ENCODE measurements at regions not wholly inside any gene's neighbourhood (a gene's known extent, or its start where the extent isn't known, plus 50 kb on each side); places are given as distances from the start of the nearest gene placed in this dataset.
A peak's percentile ranks its signal among the peaks of the same experiment; 100 is the strongest.
"Not testable (repeated sequence)": the region's sequence is repeated elsewhere in the genome, so short reads cannot be mapped to it uniquely, and the experiment has no call there.

DNA sequence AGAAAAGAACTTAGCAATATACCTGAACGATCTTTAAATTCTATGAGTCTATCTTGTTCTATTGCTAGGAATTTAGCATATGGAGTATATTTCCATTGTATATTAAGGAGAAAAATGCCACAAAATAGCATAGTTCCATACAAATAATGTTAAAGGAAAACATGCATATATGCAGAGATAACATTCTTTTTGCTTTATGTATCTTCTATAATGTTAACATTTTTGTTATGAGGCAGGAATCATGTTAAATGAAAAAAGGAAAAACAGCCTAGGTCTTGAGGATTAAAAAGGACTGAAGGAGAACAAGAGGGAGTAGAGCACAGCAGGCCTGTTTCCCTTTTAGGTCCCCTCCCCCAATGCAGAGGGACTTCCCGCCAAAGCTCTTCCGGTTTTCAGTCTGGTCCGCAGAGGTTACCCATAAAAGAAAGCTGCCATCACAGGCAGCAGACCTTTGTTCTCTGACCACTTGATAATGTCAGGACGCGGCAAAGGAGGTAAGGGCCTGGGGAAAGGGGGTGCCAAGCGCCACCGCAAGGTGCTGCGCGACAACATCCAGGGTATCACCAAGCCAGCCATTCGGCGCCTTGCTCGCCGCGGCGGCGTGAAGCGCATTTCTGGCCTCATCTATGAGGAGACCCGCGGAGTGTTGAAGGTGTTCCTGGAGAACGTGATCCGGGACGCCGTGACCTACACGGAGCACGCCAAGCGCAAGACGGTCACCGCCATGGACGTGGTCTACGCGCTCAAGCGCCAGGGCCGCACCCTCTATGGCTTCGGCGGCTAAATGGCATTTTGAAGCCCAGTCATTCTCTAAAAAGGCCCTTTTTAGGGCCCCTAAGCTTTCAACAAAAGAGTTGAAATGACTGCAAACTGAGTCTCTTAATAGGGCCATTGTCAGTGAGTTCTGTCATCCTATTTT, 108.4 kb upstream of the PRSS16 start:
- peak; percentile 84 for DNase-seq

DNA sequence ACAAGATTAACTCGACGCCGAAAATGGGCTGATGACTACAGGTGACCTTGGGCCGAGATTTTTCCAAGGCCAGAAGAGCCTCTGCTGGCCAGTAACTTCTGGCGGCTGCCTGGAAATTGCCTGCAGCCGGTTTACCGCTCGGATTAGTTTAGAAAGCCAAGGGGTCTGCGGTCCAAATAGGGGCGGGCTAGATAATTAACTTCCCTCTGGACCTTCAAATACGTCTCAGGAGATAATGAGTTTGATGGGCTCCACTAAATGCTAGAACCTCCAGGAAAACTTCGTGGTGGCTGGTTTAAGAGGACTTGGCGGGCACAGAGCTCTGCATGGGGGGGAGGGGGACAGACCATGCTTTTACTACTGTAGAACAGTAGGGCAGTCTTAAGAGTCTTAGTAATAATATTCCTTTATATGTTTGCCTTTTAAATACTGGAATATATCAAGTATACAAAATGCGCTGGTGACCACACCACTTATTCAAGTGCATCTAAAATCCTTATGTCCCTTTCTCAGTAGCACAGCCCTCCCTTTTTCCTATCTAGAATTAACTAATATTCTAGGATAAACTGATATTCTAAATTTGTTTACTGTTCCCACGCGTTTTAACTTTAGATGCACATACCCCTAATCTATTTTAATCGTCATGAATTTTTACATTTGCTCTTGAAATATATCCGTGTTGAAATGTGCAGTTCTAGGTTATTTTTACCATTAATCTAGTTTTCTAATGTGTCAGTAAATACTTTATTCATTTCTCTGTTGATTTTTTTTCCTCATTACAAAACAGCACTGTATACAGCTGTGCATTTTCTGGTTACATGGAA, 107.5 kb upstream of the PRSS16 start:
- DNase-seq: peak; percentile 46

DNA sequence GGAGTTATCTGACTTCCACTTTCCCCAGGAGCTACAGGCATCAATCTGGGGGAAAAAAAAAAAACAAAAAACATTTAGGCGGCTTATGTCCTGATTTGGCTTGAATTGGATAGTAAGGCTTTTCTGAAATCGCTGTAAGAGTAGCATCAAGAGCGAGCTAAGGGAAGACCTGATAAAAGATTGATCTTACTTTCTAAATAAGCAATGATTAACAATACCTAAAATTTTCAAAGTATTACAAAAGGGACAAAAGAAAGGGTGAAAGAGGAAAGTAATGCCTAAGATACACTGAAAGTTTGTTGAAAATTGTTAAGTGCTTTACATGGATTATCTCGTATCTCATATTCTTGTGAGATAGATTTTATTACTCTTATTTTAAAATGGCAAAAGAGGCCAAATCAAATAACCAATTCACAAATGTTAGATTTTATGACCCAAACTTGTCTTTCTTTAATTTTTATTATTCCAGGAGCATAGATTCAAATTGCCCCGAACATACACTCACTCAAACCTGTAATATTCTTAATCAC, 106.4 kb upstream of the PRSS16 start:
- no peak for DNase-seq

DNA sequence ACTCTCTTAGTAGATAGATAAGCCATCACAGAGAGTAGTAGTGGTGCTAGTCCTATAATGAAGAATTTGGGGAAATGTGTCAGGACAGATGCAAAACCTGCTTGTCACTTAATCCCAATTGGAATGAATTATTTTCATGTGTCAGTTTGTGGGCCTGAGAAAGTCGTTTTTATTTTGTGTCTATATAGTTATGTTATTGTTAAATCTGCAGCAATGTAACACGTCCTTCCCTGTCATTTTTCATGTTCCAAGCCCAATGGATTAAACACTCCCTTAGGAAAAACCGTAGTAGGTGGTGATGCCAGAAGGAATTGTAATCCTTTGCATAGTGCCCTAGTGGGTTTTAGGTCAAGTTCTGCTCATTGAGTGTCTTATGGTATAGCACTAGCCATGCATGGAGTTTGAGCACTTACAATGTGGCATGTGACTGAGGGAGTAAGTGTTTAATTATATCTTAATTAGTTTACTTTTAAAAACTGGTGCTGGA, 105.9 kb upstream of the PRSS16 start:
- no peak for DNase-seq

DNA sequence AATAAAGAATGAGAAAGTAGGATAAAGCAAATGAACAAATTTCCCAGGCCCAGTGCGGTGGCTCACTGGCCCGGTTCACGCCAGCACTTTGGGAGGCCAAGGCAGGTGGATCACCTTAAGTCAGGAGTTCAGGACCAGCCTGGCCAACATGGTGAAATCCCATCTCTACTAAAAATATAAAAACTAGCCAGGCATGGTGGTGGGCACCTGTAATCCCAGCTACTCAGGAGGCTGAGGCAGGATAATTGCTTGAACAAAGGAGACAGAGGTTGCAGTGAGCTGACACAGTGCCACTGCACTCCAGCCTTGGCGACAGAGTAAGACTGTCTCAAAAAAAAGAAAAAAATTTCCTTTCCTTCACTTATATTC, 104.5 kb upstream of the PRSS16 start:
- not testable (repeated sequence) for DNase-seq

DNA sequence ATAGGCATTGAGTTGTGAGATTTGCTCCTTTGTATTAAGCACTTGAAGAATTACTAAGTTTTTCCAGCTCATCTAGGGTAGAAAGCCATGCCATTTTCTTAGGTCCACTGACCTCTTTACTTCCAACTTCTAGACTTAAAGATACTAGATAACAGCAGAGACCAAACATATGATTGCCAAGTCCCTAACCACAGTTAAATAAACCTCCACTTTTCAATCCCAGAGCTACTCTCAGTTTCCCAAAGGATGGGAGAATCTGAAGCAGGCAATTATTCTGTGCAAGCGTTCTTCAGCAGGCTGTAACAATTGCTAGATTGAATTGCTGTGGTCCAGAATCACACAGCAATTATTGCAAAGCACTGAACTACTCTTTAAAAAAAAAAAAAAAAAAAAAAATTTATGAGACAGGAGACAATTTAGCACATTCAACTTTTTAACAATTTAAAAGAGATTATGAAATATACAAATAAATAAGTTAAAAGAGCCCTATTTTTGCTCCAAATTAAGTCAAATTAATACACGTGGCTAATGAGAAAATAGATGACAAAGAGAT, 104.0 kb upstream of the PRSS16 start:
- DNase-seq: no peak

DNA sequence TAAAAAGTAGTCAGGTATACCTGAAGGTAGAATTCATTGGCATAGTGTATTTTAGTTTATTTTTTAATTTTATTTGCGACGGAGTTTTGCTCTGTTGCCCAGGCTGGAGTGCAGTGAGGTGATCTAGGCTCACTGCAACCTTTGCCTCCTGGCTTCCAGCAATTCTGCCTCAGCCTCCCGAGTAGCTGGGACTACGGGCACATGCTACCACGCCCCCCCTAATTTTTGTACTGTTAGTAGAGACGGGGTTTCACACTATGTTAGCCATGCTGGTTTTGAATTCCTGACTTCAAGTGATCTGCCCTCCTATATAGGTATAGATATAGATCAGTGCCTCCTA, 102.8 kb upstream of the PRSS16 start:
- no peak for DNase-seq

DNA sequence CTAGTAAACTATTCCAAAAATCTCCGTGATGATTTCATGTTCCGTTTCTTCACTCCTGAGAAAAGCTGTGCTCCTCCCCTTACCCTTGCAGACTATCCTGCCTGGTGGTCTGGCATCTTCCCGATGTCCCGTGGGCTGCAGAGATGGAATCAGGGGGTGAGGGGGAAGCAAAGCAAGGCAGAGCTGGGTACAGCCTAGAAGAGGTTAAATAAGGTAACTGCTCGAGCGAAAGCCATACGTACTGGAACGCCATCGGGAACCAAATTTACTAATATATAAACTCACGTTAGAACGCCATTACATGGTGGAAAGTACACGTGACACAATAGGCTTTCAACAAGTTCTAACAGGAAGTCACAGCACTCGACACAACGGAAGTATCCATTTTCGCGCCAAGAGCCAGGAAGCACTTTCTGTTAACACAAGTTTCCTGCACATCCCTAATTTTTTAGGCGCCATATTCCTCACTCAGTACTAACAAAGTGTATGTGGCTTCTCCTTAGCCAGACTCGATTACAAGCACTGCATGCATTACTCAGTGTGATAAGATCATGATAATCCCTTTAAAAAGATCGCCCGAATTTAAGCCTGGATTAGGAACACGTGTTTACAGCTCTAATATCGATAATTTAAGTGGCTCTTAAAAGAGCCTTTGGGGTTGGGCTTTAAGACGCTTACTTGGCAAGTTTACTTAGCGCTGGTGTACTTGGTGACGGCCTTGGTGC, 101.6 kb upstream of the PRSS16 start:
- DNase-seq: peak; percentile 95

DNA sequence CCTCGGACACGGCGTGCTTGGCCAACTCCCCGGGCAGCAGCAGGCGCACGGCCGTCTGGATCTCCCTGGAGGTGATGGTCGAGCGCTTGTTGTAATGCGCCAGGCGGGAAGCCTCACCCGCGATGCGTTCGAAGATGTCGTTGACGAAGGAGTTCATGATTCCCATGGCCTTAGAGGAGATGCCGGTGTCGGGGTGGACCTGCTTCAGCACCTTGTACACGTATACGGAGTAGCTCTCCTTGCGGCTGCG, 101.1 kb upstream of the PRSS16 start:
- DNase-seq: not testable (repeated sequence)

DNA sequence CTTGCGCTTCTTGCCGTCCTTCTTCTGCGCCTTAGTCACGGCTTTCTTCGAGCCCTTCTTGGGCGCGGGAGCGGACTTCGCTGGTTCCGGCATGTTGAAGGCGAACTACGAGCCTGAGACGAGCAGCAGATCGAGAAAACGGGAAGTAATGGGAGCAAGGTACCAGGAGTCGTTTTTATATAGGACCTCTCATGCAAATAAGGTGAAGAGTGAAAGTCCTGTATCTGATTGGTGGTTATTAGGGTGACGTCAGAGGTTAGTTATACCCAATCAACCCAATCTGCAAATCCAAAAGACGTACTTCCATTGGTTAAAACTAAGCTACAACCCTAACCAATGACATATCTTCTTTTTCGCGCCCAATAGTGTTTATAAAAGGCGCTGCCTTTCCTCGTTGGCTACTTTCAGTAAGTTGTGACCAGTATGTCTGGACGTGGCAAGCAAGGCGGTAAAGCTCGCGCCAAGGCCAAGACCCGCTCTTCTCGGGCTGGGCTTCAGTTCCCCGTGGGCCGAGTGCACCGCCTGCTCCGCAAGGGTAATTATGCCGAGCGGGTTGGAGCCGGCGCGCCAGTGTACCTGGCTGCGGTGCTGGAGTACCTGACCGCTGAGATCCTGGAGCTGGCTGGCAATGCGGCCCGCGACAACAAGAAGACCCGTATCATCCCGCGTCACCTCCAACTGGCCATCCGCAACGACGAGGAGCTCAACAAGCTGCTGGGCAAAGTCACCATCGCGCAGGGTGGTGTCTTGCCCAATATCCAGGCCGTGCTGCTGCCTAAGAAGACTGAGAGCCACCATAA, 100.6 kb upstream of the PRSS16 start:
- peak; percentile 100 for DNase-seq

DNA sequence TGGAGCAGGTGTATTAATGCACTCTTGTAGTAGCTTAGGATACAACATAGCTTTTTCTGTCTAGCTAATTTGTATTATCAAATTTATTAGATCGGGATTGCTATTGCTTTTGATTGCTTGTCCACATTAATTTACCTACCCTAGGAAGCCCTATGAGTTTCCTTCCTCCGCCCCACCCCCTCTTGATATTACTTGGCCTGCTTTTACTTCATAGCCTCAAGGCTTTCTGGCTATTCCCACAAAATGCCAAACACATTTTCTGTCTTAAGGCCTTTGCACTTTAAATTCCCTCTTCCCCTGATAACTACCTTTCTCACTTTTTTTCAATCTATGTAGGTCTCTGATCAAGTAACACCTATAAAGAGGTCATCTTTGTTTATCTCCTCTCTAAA, 99.1 kb upstream of the PRSS16 start:
- no peak for DNase-seq

DNA sequence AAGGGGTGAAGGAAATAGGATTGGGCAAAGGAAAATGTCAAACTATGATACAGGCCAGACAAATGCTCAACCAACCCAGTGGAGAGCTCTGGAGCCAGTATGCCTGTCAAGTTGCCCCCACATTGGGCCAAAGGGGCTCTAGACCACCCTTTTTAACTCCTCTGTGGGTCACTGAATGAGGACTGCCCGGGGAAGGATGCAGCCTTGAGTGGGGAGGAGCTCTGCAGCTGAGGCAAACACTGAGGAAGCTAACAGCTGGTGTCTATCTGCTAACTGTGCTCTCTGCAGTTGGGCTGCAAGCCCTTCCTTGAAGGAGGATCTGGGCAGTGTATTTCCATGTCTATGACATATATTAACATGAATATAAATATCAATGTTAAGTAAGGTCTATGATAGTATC, 98.4 kb upstream of the PRSS16 start:
- no peak for DNase-seq

DNA sequence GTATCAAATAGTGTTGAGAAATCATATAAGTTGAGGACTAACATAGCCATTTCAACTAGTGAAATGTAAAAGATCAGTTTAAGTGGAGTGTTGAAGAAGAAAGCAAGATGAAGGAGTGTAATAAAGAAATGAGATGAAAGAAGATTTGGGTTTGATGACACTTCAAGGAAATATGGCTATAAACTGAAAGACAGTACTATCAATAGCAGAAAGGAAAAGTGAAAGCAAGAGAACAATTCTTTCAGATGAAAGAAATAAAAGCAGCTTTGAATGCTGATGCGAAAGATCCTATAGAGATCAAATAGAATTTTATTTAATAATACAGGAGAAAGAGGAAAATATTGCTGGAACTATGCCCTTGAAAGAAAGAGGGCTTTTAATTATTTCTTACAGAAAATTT, 92.8 kb upstream of the PRSS16 start:
- no peak for DNase-seq

DNA sequence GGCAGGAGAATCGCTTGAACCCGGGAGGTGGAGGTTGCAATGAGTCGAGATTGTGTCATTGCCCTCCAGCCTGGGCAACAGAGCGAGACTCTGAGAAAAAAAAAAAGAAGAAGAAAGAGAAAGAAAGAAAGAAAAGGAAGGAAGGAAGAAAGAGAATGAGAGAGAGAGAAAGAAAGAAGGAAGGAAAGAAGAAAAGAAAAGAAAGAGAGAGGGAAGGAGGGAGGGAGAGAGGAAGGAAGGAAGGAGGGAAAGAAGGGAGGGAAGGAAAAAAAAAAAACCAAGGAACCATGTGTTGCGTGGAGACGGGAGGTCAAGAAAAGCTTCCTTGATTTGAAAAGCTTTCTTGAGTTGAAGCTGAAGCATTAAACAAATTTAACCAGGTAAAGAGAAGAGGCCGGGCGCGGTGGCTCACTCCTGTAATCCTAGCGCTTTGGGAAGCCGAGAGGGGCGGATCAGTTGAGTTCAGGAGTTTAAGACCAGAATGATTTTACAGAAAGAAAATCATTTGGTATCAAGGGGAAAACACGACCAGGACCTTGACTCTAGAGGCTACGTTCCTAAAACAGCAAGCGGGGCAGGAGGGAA, 90.5 kb upstream of the PRSS16 start:
- no peak for DNase-seq

DNA sequence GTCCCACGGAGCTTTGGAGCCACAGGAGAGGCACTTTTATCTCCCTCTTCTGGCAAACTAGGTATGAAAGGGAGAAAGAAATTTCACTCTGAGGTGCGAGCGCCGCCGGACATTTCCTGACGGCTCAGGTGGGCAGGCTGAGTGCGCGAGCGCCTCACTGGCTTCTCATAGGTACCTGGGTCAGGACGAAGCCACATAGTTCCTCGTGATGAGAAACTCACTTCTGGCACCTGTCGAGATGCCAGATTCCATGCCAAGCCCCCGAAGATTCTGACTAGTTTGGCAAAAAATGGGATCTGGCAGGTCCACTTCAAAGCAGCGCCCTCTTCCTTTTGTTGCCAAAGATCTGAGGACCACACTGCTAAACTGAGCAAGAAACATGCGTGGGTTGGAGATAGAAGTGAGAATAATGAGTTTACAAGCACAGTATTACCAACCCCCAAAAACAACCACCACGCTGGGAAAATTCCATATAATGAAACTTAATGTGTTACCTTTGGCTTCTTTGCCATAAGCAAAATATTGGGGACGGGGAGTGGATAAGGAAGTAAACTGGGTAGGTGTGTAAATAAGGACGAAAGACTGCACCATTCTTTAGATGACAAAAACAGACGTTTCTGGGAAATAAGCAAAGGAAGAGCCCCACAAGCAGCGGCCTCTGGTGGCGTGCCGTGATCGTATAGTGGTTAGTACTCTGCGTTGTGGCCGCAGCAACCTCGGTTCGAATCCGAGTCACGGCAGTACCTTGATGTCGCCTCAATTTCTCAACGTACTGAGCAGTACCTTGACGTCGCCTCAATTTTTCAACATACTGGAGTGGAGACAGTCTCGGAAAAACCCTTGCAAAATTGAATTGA, 89.8 kb upstream of the PRSS16 start:
- peak; percentile 70 for DNase-seq

DNA sequence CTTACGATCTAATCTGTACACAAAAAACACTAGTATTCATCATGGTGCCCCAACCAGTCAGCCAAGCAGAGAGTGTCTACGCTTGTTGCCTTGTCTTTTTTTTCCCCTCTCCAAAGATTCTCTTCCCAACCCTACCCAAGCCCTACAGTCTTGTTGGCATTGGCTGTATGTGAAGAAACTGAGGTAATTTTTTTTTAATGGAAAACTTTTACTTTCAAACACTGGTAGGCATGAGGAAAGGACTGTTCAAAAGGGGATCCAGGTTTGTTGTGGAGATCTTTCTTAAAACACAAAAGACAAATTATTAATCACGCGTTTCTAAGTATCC, 89.2 kb upstream of the PRSS16 start:
- DNase-seq: no peak

DNA sequence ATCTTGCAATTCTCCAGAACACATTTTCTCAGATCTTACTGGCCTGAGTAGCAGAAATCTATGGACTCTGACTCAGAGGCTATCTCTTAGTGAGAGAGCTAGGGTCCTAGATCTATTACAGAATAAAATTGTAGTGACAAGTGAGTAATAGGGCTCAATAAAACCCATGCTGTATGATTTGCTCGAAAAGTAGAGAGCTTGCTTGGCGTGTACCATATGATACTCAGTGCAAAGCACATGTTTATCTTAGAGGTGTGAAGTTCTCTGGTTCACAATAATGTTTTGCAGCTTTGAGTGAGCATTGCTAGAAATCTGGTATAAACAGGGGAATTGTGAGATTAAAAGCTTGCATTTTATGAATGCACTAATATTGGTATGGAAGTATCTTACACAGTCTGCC, 87.8 kb upstream of the PRSS16 start:
- no peak for DNase-seq

DNA sequence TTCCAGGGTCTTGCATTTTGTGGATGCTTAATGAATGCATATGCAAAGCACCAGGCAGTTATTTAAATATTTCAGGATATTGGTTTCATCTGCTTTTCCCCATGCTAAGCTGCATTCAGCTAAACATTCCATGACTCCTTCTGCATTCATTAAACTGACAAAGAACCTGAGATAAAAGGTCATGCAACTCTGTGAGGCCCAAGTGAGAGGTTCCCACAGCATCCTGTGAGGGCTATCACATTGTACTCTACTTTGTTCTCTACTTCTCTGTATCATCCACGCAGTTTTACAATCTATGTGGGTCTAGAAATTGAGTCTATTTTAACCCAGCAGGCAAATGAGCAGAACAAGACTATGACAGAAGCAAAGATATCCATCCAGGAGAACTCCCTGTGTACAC, 86.4 kb upstream of the PRSS16 start:
- DNase-seq: no peak

DNA sequence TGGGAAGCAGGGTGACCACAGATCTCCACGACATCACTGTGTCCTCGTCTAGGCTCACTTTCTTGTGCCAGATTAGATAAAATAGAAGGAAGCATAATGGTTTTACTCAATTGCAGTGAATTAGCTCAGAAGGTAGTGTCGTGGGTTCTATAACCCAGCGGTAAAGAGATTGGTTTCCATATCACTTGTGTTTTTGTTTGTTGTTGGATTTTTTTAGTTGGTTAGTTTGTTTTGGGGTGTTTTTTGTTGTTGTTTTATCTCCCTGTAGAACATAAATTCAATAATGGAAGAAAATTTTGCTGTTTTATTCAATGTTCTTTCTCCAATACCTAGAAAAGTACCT, 85.9 kb upstream of the PRSS16 start:
- no peak for DNase-seq

DNA sequence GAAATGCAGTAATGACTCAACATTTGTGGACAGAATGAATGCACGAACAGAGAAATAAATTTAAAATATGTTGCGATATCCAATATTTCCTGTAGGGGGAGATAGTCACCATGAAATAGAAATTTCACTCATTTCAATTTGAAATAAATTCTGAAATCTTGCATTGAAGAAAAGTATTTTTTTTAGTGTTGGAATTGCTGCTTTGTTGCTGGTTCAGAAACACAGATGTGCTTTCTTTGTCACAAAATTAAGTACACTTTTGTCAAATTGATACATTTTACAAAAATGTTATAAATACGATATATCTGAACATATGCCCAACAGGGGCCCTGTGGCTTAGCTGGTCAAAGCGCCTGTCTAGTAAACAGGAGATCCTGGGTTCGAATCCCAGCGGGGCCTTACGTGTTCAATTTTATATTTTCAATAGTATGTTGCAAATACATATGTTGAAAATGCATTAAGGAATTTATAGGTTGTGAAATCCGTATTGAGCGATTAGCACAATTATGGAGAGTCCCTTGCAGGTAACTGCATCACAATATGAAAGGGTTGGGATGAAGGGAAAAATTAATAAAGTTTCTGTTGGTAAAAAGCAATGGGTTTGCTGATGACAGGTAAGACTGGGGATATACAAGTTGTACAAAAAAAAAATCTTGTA, 85.4 kb upstream of the PRSS16 start:
- peak; percentile 70 for DNase-seq

DNA sequence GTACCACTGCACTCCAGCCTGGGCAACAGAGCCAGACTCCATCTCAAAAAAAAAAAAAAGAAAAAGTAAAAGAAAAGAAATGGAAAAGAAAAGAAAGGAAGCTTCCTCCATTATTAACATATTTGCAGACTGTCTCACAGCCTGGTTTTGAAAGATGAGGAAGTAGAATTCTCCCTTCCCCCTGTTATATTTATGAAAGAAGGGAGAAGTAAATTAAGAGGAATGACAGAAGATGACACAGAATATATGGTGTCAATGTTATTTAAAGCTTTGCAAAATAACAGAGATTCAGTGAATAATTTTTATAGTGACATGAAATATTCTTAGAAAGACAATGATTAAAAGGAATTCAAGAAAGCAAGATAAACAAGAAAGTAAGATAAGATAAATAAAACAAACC, 83.7 kb upstream of the PRSS16 start:
- DNase-seq: no peak

Measured in fibroblast of skin of right quadriceps (primary cell).